Stimulated activated effector memory CD8-positive, alpha-beta T cell treated with anti-CD3 and anti-CD28 coated beads, Interleukin-12 subunit alpha, Interleukin-12 subunit beta, amount 100 ng/mL, for 72 hours (primary cell): ENCODE measurements at regions not wholly inside any gene's neighbourhood (a gene's known extent, or its start where the extent isn't known, plus 50 kb on each side); places are given as distances from the start of the nearest gene placed in this dataset.
"Not testable (repeated sequence)": the region's sequence is repeated elsewhere in the genome, so short reads cannot be mapped to it uniquely, and the experiment has no call there.

ENCODE experiments used
- ATAC-seq: fragments of 150-1000 bp; cut with Tn5 transposase; 2 replicates; pipeline ENCODE4 v1.10.0; 2021
- DNase-seq, 2 donors: peaks; one replicate each; pipeline ENCODE4 v3.0.0; 2021 to 2022; ENCODE audit warnings: low spot score in 2 of 2
- H3K27ac Mint-ChIP-seq: one replicate; pipeline ENCODE4 v1.8.0; 2022; ENCODE audit warnings: mild to moderate bottlenecking, mixed read lengths
- H3K36me3 Mint-ChIP-seq: one replicate; pipeline ENCODE4 v1.8.0; 2022; ENCODE audit warnings: mild to moderate bottlenecking, mixed read lengths
- H3K4me1 Mint-ChIP-seq: one replicate; pipeline ENCODE4 v1.8.0; 2022; ENCODE audit warnings: mixed read lengths
- H3K4me3 Mint-ChIP-seq: one replicate; pipeline ENCODE4 v1.8.0; 2022; ENCODE audit warnings: mild to moderate bottlenecking, mixed read lengths
- H3K9me3 Mint-ChIP-seq: one replicate; pipeline ENCODE4 v1.8.0; 2022; ENCODE audit warnings: mixed read lengths

DNA sequence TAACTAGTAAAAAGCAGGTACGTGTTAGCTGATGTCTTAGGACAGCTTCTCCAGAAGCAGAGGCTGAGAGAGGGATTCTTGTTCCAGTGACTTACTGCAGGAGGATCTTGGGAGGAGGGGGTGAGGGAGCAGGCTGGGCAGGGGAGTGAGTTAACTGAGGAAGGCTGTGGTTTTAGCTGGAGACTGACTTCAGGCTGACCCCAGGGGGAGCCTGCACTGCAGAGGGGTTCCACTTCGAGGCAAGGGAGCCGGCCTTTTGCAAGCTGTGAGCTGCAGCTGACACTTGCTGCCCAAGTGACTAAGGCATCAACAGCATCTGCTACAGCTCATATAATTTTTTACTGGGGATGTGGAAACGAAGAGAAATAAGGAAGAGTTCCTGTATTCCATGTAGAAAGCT, 50.4 kb upstream of the SOD1 start:
- DNase-seq (no peak), ATAC-seq (no peak)
- no peaks in the 10 kb centered on the region for H3K9me3 Mint-ChIP-seq
- no peaks in the 10 kb centered on the region for H3K36me3 Mint-ChIP-seq
- no peak overlapping the region for H3K27ac Mint-ChIP-seq
- no peaks in the 10 kb centered on the region for H3K4me1 Mint-ChIP-seq
- no peak overlapping the region for H3K4me3 Mint-ChIP-seq

DNA sequence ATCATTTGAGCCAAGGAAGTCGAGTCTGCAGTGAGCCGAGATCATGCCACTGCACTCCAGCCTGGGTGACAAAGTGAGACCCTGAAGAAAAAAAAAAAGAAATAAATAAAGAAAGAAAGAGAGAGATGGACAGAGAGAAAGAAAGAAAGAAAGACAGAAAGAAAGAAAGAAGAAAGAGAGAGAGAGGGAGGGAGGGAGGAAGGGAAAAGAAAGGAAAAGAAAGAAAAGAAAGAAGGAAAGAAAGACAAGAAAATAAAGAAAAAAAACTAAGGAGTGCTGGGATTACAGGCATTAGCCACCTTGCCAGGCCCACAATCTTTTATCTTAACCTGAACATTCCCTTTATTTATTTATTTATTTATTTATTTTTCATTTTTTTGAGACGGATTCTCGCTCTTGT, 51.7 kb upstream of the SOD1 start:
- Mint-ChIP-seq H3K27ac (no peak overlapping the region), H3K9me3 (no peaks in the 10 kb centered on the region), H3K36me3 (no peaks in the 10 kb centered on the region), H3K4me3 (no peak overlapping the region), H3K4me1 (no peaks in the 10 kb centered on the region)
- DNase-seq (no peak), ATAC-seq (no peak)

DNA sequence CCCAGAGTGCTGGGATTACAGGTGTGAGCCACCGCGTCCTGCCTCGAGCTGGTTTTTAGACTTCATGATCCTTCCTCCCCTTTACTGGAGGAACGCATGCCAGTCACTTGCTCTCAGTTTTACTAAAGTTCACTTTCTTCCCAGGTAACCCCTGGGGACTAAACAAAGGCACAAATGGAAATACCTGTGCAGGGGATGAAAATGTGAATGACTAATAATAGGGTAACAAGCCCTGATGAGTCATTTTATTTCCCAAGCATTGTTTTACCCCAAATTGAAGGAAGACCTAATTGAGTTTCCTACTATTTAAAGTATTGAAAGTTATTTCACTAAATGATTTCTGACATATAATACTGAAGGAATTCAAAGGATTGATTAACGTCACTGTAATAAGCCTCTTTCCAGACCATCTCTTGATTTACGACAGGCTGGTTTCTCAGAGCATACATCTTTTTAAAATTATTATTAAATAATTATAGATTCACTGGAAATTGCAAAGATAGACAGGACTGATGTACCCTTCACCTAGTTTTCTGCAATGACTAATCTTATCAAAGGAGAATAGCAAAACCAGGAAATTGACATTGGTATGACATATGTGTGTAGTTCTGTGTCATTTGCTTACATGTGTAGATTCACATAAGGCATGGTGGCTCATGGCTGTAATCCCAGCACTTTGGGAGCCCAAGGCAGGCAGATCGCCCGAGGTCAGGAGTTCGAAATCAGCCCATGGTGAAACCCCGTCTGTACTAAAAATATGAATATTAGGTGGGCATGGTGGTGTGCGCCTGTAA, 53.2 kb upstream of the SOD1 start:
- no peaks in the 10 kb centered on the region for H3K36me3 Mint-ChIP-seq

DNA sequence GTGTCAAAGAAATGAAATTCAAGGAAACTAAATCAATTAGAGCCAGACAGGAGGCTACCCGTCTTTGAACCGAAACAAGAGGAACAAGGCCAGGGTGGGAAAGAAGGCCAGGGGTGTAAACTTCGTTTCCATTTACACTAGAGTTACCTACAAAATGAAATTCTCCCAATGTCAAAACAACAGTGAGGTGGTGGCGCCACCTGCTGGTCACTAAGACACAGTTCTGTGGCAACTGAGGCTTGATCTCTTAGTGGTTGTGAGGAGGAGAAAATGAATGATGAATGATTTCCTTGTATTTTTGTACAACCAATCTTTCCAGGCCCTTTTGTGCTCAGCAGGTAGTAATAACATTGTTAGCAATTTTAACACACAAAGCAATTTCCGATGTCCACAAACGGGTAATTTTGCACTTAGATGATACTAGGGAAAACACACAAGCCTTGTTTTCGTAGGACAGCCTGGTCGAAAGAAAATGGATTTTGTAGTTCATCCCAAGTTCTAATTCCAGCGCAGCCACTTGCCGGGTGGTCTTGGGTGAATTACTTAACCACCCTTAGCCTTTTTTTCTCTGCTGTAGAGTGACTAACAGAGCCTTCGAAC, 54.8 kb upstream of the SOD1 start:
- H3K27ac Mint-ChIP-seq, result no peak overlapping the region
- H3K4me3 Mint-ChIP-seq, result no peak overlapping the region
- no peaks in the 10 kb centered on the region for H3K9me3 Mint-ChIP-seq

More for the DNA sequence above, 53.2 kb upstream of the SOD1 start:
- Mint-ChIP-seq H3K27ac (no peak overlapping the region), H3K9me3 (no peaks in the 10 kb centered on the region), H3K4me3 (no peak overlapping the region), H3K4me1 (no peaks in the 10 kb centered on the region)
- ATAC-seq (no peak), DNase-seq (no peak)

DNA sequence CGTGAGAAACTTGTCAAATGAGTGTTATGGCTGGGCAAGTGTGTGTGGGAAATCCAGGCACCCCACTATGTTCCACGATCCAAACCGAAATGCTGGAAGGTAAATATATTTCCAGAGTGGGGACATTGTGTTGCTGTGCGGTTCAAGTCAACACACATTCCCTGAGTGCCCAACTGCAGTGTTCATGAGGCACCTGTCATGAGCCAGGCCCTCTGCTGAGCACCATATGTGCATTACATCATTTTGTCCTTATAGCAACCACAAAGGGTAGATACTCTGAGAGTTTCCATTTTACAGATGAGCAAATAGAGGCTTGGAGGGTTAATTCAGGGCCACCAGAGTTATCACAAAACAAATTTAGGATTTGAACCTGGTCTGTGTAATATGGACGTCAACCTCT, 59.9 kb upstream of the SOD1 start:
- Mint-ChIP-seq H3K4me3 (no peak overlapping the region), H3K4me1 (no peaks in the 10 kb centered on the region), H3K9me3 (no peaks in the 10 kb centered on the region), H3K36me3 (no peaks in the 10 kb centered on the region), H3K27ac (no peak overlapping the region)
- ATAC-seq (no peak), DNase-seq (no peak)

More for the DNA sequence above, 54.8 kb upstream of the SOD1 start:
- DNase-seq (peak; percentile 45 to 74), ATAC-seq (peak; percentile 73)
- H3K4me1 Mint-ChIP-seq, result no peaks in the 10 kb centered on the region
- no peaks in the 10 kb centered on the region for H3K36me3 Mint-ChIP-seq

DNA sequence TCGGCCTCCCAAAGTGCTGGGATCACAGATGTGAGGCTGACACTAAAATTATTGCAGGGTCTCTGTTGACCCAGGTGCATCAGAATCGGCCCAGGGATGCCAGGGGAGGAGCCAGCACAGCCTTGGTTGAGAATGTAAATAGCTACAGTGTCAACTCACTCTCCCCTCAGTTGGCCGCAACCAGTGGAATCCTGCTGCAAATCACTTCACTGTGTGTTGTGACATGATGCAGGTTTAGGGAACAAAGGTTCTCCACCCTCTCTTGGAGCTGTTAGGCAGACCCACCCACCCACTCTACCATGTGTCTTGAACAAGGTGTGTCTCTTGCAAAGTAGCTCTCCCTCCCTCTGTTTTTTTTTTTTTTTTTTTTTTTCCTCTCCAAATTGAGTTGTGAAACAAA, 60.5 kb upstream of the SOD1 start:
- Mint-ChIP-seq H3K9me3 (no peaks in the 10 kb centered on the region), H3K4me3 (no peak overlapping the region)
- ATAC-seq, result no peak

DNA sequence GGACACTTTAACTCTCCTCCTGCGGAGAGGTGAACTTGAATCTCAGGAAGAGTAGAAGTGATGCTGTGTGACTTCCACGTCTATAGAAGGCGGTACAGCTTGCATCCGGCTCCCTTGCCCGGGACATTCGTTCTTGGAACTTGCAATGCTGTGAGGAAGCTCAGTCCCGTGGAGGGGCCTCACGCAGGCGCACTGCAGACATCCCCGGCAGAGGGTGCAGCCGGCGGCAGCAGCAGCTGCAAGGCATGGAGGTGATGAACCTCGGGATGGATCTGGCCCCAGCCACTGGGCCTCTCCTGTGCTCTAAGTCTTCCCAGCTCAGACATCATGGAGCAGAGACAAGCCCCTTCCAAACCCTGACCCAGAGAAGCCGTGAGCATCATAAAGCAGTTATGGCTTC, 61.8 kb upstream of the SOD1 start:
- ATAC-seq (no peak), DNase-seq (no peak)
- no peak overlapping the region for H3K27ac Mint-ChIP-seq

More for the DNA sequence above, 60.5 kb upstream of the SOD1 start:
- no peaks in the 10 kb centered on the region for H3K4me1 Mint-ChIP-seq
- DNase-seq, result no peak
- no peak overlapping the region for H3K27ac Mint-ChIP-seq
- no peaks in the 10 kb centered on the region for H3K36me3 Mint-ChIP-seq

DNA sequence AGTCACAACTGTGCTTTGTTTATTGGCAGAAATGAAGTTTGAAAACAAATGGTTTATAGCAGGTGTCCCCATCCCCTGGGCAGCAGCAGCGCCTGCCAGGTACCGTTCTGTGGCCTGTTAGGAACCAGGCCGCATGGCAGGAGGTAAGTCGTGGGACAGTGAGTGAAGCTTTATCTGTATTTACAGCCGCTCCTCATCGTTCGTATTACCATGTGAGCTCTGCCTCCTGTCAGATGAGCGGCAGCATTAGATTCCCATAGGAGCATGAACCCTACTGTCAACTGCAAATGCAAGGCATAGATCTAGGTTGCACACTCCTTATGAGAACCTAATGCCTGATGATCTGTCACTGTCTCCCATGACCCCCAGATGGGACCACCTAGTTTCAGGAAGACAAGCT, 63.4 kb upstream of the SOD1 start:
- no peaks in the 10 kb centered on the region for H3K4me1 Mint-ChIP-seq
- H3K36me3 Mint-ChIP-seq, result no peaks in the 10 kb centered on the region
- no peaks in the 10 kb centered on the region for H3K9me3 Mint-ChIP-seq
- ATAC-seq (no peak), DNase-seq (no peak)
- no peak overlapping the region for H3K4me3 Mint-ChIP-seq
- H3K27ac Mint-ChIP-seq, result no peak overlapping the region

More for the DNA sequence above, 61.8 kb upstream of the SOD1 start:
- no peaks in the 10 kb centered on the region for H3K36me3 Mint-ChIP-seq
- H3K4me1 Mint-ChIP-seq, result no peaks in the 10 kb centered on the region
- H3K9me3 Mint-ChIP-seq, result no peaks in the 10 kb centered on the region
- no peak overlapping the region for H3K4me3 Mint-ChIP-seq

DNA sequence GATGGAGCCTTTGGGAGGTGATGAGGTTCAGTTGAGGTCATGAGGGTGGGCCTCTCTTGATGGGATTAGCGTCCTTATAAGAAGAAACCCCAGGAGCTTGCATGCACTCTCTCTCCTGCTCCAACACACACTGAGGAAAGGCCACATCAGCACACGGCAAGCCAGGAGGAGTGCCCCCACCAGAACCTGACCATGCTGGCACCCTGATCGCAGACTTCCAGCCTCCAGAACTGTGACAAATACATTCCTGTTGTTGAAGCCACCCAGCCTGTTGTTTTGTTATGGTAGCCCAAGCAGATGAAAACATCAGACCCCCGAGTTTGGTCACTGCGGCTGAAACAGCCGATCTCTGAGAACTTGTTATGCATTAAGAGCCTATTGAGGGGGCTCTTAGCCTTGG, 64.8 kb upstream of the SOD1 start:
- Mint-ChIP-seq H3K4me1 (no peaks in the 10 kb centered on the region), H3K4me3 (no peak overlapping the region), H3K27ac (no peak overlapping the region), H3K9me3 (no peaks in the 10 kb centered on the region), H3K36me3 (no peaks in the 10 kb centered on the region)
- ATAC-seq (no peak), DNase-seq (no peak)

DNA sequence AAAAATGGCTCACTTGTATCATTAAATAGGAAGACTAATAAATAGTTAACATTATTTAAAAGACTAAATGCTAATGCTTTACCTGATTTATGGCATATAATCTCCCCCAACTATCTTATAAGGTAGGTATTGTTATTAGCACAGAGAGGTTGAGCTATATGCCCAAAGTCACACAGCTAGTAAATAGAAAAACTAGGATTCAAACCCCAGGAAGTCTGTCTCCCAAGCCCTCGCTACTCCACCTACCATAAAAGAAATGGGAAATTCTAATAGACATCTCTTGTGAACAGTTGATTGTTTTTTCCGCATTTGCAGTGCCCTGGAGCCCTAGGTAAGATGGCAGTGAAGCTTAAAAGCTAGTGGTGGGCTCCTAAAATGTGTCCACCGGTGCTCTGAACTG, 65.2 kb upstream of the SOD1 start:
- Mint-ChIP-seq H3K9me3 (no peaks in the 10 kb centered on the region), H3K36me3 (no peaks in the 10 kb centered on the region), H3K4me1 (no peaks in the 10 kb centered on the region), H3K27ac (no peak overlapping the region), H3K4me3 (no peak overlapping the region)
- ATAC-seq, result no peak
- no peak for DNase-seq

DNA sequence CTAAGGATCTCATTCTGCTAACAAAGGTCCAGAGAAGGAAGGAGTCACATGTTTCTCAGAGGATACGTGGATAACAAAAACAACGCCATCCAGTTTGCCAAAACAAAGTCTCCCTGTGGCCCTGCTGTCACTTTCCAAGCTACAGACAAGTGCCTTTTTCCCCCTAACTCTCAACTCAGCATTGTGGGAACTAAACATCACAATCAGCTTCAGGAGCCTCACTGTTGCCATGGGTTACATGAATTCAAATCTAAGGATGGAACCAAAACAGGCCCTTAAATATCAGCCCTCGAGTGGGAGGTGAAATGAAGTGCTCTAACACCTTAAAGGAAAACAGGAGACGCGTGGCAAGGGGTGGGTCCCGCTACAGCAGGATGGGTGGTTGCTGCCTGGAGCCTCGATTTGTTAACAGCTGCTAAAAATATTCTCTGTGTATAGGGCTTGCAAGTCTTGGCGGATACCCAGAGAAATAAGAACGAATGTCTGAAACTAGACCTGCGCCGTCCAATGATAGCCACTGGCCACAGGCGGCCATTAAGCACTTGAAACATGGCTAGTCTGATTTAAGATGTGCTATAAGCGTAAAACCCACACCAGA, 66.4 kb upstream of the SOD1 start:
- DNase-seq, result no peak
- H3K36me3 Mint-ChIP-seq, result no peaks in the 10 kb centered on the region
- H3K9me3 Mint-ChIP-seq, result no peaks in the 10 kb centered on the region
- ATAC-seq, result no peak
- H3K27ac Mint-ChIP-seq, result no peak overlapping the region
- no peak overlapping the region for H3K4me3 Mint-ChIP-seq
- H3K4me1 Mint-ChIP-seq, result no peaks in the 10 kb centered on the region

DNA sequence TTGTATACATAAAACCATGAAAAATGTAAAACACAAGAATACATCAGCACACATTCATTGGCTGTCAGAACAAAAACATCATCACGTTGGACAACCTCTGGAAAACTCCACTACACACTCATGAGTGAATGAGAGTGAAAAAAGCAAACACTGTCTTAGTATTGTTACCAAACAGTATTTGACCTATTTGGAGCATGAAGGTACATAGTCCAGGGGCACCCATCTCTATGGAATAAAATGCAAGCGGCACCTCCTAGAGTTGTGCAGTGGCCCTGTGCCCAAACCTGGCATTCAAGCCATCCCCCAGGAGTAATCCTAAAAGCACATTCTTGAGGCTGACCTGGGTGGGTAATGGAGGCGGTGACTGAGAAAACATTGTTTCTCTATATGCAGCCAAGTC, 67.0 kb upstream of the SOD1 start:
- Mint-ChIP-seq H3K9me3 (no peaks in the 10 kb centered on the region), H3K4me1 (no peaks in the 10 kb centered on the region), H3K36me3 (no peaks in the 10 kb centered on the region), H3K4me3 (no peak overlapping the region), H3K27ac (no peak overlapping the region)
- ATAC-seq (no peak), DNase-seq (no peak)

DNA sequence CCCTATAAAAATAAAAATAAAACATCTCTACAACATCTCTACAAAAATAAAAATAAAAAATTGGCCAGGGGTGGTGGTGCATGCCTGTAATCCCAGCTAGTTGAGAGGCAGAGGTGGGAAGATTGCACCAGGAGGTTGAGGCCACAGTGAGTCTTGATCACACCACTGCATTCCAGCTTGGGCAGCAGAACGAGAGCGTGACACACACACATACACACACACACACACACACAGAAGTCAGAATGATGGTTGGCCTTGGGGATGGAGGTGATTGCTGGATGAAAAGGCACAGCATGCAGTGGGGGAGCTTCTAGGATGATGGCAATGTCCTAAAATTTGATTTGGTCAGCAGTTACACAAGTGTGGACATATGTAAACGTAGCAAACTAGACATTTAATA, 69.7 kb upstream of the SOD1 start:
- no peak for DNase-seq
- ATAC-seq, result no peak
- H3K36me3 Mint-ChIP-seq, result no peaks in the 10 kb centered on the region
- no peaks in the 10 kb centered on the region for H3K4me1 Mint-ChIP-seq
- no peaks in the 10 kb centered on the region for H3K9me3 Mint-ChIP-seq
- no peak overlapping the region for H3K4me3 Mint-ChIP-seq
- no peak overlapping the region for H3K27ac Mint-ChIP-seq

DNA sequence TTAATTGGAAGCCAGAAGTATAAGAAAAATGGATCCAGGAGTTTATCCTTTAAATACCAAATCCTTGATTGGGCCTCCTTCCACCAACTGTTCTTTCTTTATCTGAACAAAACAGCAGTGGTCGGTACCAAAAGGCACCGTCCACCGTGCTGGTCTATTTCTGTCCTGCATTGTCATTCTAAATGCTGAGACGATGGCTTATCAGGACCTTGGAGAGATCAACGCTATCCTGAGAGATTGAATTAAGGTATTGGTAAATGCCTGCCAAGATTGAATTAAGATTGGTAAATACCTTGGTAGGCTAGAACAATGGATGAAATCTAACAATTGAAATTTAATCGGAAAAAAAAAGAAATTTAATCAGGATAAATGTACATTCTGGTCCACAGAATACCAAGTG, 73.4 kb upstream of the SOD1 start:
- no peak for ATAC-seq
- Mint-ChIP-seq H3K9me3 (no peaks in the 10 kb centered on the region), H3K4me1 (no peaks in the 10 kb centered on the region)

DNA sequence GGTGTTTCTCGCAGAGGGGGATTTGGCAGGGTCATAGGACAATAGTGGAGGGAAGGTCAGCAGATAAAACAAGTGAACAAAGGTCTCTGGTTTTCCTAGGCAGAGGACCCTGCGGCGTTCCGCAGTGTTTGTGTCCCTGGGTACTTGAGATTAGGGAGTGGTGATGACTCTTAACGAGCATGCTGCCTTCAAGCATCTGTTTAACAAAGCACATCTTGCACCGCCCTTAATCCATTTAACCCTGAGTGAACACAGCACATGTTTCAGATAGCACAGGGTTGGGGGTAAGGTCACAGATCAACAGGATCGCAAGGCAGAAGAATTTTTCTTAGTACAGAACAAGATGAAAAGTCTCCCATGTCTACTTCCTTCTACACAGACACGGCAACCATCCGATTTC, 75.6 kb upstream of the SOD1 start:
- not testable (repeated sequence) for H3K9me3 Mint-ChIP-seq, H3K36me3 Mint-ChIP-seq, H3K4me1 Mint-ChIP-seq, H3K27ac Mint-ChIP-seq, ATAC-seq, H3K4me3 Mint-ChIP-seq, DNase-seq

More for the DNA sequence above, 73.4 kb upstream of the SOD1 start:
- H3K4me3 Mint-ChIP-seq, result no peak overlapping the region
- H3K27ac Mint-ChIP-seq, result no peak overlapping the region
- no peaks in the 10 kb centered on the region for H3K36me3 Mint-ChIP-seq
- DNase-seq, result no peak

DNA sequence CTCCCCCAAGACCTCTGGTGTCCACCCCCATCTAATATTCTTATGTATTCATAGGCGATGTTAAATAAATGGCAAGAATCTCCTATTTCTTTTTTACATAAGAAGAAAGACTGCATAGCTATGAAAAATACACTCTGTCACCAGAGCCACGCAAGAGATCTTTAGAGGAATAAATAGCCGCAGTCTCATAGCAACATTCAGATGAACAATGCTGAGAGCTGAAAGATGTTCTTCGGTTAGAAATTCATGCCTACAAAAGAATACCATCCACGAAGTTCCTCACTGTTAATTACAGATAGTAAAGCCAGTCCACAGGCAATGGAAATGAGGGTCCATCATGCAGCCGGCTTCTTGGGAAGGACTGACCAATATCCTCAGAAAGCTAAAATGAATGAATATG, 76.0 kb upstream of the SOD1 start:
- no peaks in the 10 kb centered on the region for H3K36me3 Mint-ChIP-seq
- no peak for ATAC-seq
- no peak overlapping the region for H3K4me3 Mint-ChIP-seq
- no peaks in the 10 kb centered on the region for H3K4me1 Mint-ChIP-seq
- no peak for DNase-seq
- H3K27ac Mint-ChIP-seq, result no peak overlapping the region
- no peaks in the 10 kb centered on the region for H3K9me3 Mint-ChIP-seq
